ENCODE measurements at regions not wholly inside any gene's neighbourhood (a gene's known extent, or its start where the extent isn't known, plus 50 kb on each side); places are given as distances from the start of the nearest gene placed in this dataset.

DNA sequence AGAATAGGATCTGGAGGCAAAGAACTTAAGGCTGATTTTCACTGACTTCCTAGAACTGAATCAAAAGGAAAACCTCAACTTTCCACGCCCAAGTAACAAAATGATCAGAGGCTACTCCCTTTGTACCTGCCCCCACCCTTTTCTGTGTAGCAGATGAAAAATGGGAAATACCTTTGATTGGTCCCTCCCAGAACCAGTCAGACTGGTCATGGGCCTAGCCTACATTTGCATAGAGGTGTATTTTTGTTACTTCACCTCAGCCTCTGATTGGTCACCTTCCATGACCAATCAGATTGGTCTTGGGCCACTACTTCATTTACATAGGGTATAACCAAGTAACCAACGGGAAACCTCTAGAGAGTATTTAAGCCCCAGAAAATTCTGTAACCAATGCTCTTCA lies 1553.5 kb upstream of the C9orf72 start:
- no peak for TF ChIP-seq ZNF274 (IDR thresholded peaks at IDR 0.05; ENCODE audit: low read depth, low read length)
- no peak for TF ChIP-seq SUZ12 (IDR thresholded peaks at IDR 0.05; ENCODE audit: extremely low read depth, insufficient read depth, insufficient read length)

Data from NT2/D1 (cell line).